ENCODE measurements at regions not wholly inside any gene's neighbourhood (a gene's known extent, or its start where the extent isn't known, plus 50 kb on each side); places are given as distances from the start of the nearest gene placed in this dataset.

DNA sequence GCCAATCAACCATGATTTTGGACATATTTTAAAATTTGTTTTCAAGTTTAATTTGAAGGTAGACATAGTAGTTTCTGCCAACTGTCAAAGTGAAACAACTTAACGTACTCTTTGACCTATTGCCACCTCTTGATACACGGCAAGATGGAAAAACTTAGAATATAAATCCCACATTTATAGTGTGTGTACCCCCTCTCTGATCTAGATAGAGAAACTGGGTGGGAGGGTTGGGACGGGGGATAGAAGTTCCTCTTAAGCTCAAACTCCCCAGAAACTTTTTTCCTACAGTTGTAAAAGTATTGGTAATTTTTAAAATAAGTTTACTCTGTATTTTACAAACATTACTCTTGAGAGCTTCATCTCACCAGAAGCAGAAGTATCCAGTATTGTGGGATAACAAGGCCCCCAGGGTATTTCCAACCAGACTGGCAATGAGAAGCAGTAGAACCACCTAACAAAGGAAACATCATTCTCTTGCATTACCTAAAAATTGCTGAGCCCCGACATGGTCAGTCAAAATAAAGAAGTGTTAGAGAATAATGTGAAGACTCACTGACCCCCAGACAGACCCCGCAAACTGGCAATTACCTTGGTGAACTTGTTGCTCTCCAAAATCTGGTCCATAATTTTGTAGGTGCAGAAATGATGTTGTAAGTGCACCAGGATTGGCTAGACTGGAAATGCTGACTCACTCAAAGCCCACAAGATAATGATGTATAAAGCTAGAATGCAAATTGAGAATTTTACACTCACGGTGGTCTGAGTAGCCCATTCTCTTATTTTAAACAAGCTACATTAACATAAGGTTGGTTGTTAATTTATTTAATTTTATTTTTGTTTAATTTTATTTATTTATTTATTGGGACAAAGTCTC, 74.7 kb upstream of the TNFAIP3 start:
- no peak overlapping the region for H3K4me3 ChIP-seq
- H3K27ac ChIP-seq, result no peak overlapping the region
- 81 to 90% methylated on average over 4 of the region's 6 CpGs for WGBS, 2 donors (ENCODE audit: low coverage in 1 of 2)
- no peaks in the 10 kb centered on the region for H3K36me3 ChIP-seq
- no peak for ATAC-seq
- no peaks in the 10 kb centered on the region for H3K27me3 ChIP-seq
- H3K4me1 ChIP-seq, result no peaks in the 10 kb centered on the region
- no peaks in the 10 kb centered on the region for H3K9me3 ChIP-seq
- no peak for TF ChIP-seq POLR2AphosphoS5 (IDR thresholded peaks at IDR 0.05)

DNA sequence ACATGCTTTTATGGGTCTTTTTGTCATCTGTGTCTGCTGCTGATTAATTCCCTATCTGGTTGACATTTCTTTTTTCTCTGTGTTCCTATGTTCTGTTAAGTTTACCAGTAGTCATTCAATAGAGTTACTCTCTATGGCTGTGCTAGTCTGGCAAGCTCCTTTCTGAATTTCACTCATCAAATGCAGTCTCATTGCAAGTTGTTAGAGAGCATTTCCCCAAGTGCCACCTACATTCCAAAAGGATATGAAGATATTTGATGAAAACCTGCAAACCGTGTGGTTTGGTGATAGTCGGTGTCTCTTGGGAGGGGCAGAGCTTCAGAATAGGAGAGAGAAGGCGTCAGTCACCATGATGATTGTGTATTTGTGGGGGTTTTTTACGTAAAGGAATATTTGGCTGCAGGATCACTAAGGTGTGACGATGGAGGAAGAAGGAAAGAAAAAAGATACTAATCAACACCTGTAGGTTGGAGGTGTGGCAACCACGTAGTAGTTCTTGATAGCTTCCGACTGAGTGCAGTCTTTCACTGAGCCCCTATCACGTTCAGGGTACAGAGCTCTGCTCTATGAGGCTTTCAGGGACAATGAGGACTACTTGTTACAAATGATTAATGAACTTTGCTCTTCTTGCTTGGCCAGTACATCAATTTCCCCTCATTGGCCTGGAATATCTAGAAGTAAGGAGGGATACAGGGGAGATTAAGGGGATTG, 73.1 kb upstream of the TNFAIP3 start:
- Histone ChIP-seq H3K36me3 (no peaks in the 10 kb centered on the region), H3K27ac (no peak overlapping the region), H3K4me1 (no peaks in the 10 kb centered on the region), H3K4me3 (no peak overlapping the region), H3K9me3 (no peaks in the 10 kb centered on the region), H3K27me3 (no peaks in the 10 kb centered on the region)
- 90 to 94% methylated on average over 7 to 8 of the region's 8 CpGs for WGBS, 2 donors (ENCODE audit: low coverage in 1 of 2)
- no peak for ATAC-seq
- no peak for TF ChIP-seq POLR2A (IDR thresholded peaks at IDR 0.05)
- TF ChIP-seq, protein P1, sequence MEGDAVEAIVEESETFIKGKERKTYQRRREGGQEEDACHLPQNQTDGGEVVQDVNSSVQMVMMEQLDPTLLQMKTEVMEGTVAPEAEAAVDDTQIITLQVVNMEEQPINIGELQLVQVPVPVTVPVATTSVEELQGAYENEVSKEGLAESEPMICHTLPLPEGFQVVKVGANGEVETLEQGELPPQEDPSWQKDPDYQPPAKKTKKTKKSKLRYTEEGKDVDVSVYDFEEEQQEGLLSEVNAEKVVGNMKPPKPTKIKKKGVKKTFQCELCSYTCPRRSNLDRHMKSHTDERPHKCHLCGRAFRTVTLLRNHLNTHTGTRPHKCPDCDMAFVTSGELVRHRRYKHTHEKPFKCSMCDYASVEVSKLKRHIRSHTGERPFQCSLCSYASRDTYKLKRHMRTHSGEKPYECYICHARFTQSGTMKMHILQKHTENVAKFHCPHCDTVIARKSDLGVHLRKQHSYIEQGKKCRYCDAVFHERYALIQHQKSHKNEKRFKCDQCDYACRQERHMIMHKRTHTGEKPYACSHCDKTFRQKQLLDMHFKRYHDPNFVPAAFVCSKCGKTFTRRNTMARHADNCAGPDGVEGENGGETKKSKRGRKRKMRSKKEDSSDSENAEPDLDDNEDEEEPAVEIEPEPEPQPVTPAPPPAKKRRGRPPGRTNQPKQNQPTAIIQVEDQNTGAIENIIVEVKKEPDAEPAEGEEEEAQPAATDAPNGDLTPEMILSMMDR (IDR thresholded peaks at IDR 0.05), result no peak
- no peak for TF ChIP-seq EP300 (IDR thresholded peaks at IDR 0.05)
- no peak for TF ChIP-seq POLR2AphosphoS5 (IDR thresholded peaks at IDR 0.05)

DNA sequence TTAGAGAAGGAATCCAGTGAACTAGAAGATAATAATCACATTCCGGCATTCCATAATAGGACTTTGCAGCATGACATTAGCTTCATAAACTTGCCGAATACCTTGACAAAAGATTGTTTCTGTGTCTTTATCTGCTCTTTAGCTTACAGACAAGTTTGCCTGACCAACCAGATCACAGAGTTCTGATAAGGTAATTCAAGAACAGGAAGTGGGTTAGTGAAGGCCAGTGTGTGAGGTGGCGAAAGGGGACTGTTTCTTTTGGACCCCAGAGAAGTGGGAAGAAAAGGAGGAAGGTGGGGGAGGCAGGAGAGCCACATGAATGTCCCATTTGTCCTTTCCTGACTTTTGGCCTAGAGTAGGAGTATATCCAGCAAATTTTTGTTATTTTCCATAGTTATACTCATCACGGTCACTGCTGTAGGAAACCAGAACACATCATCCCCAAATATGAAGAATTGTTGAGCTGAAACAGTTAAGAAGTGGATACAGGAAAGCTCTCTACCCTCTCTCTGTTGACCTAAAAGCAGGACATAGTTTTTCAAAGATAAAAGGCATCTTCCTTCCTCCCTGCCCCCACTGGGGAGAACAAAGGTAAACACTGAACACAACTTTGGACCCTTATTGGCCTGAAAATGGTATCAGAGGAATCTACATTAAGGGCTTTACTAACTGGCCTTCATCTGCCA, 72.4 kb upstream of the TNFAIP3 start:
- 87 to 90% methylated on average over 4 of the region's 4 CpGs for WGBS, 2 donors (ENCODE audit: low coverage in 1 of 2)
- peaks cover 0 to 1% (median 0%) of the 10 kb centered on the region in 3 donors for H3K4me1 ChIP-seq
- no peaks in the 10 kb centered on the region for H3K27me3 ChIP-seq
- no peak overlapping the region for H3K4me3 ChIP-seq
- no peak for TF ChIP-seq EP300 (IDR thresholded peaks at IDR 0.05)
- H3K9me3 ChIP-seq, result no peaks in the 10 kb centered on the region
- H3K27ac ChIP-seq, result no peak overlapping the region
- ATAC-seq, result no peak
- no peaks in the 10 kb centered on the region for H3K36me3 ChIP-seq

DNA sequence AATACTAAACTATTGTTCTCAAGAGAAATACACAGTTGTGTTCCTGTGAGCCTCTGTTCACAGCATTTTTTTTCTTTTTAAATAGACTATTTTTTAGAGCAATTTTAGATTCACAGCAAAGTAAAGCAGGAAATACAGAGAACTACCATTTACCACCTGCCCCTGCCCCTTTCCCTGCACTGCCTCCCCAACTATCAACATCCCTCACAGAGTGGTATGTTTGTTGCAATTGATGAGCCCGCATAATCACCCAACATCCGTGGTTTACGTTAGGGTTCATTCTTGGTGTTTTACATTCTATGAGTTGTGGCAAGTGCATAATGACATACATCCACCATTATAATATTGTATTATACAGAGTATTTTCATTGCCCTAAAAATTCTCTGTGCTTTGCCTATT, 71.6 kb upstream of the TNFAIP3 start:
- no peak for ATAC-seq
- Histone ChIP-seq H3K9me3 (no peaks in the 10 kb centered on the region), H3K27me3 (no peaks in the 10 kb centered on the region), H3K36me3 (no peaks in the 10 kb centered on the region), H3K27ac (no peak overlapping the region), H3K4me3 (no peak overlapping the region), H3K4me1 (peaks cover 0 to 9% (median 0%) of the 10 kb centered on the region in 3 donors)
- WGBS, 2 donors (ENCODE audit: low coverage in 1 of 2), result 85 to 100% methylated on average over 1 to 3 of the region's 3 CpGs
- TF ChIP-seq, protein P1 (IDR thresholded peaks at IDR 0.05), result no peak

DNA sequence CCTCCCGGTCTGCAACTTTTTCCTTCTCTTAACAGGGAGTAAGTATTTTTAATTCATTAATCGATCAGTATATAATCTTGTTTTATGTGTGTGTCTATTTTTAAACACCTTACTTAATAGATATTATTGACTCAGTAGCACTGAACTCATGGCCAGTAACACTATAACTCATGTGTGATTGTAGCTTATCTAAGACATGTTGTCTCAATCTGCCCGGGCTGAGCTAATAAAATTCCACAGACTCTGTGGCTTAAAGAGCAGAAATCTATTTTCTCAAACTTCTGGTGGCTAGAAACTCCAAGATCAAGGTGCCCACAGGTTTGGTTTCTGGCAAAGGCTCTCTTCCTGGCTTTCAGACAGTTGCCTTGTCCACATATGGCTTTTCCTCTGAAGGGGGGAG, 68.8 kb upstream of the TNFAIP3 start:
- ATAC-seq, result no peak
- 66 to 93% methylated on average over 3 of the region's 3 CpGs for WGBS, 2 donors (ENCODE audit: low coverage in 1 of 2)
- TF ChIP-seq EP300 (IDR thresholded peaks at IDR 0.05) (no peak), POLR2AphosphoS5 (IDR thresholded peaks at IDR 0.05) (no peak), POLR2A (IDR thresholded peaks at IDR 0.05) (no peak)
- TF ChIP-seq, protein P1 (IDR thresholded peaks at IDR 0.05), result no peak

More for the DNA sequence above, 68.8 kb upstream of the TNFAIP3 start:
- H3K4me1 ChIP-seq, result peaks cover 0 to 19% (median 0%) of the 10 kb centered on the region in 3 donors
- no peaks in the 10 kb centered on the region for H3K27me3 ChIP-seq
- H3K4me3 ChIP-seq, result no peak overlapping the region
- H3K9me3 ChIP-seq, result no peaks in the 10 kb centered on the region
- no peaks in the 10 kb centered on the region for H3K36me3 ChIP-seq
- H3K27ac ChIP-seq, result no peak overlapping the region

Measured in gastroesophageal sphincter (tissue), 4 donors.